Cardiac fibroblast (primary cell): ENCODE measurements at regions not wholly inside any gene's neighbourhood (a gene's known extent, or its start where the extent isn't known, plus 50 kb on each side); places are given as distances from the start of the nearest gene placed in this dataset.
"Not testable (repeated sequence)": the region's sequence is repeated elsewhere in the genome, so short reads cannot be mapped to it uniquely, and the experiment has no call there.

ENCODE experiments used
- DNase-seq, 2 donors: peaks; one replicate each; pipeline versions ENCODE4 v3.0.0 to v3.0.0-alpha.2; 2010; ENCODE audit warnings: low read depth in 2 of 2
- H3K4me3 ChIP-seq, 2 donors: replicated peaks in 1 of 2; 1 replicate in 1 of 2; 2 replicates in 1 of 2; pipeline ENCODE4 v1.5.1; 2011; ENCODE audit warnings: low read depth in 2 of 2, low read length in 2 of 2, mild to moderate bottlenecking in 2 of 2, moderate library complexity in 1 of 2
- CTCF ChIP-seq: IDR thresholded peaks from one replicate; pipeline ENCODE4 v1.5.1; 2011; ENCODE audit warnings: low read depth, mild to moderate bottlenecking, low read length, inconsistent platforms

DNA sequence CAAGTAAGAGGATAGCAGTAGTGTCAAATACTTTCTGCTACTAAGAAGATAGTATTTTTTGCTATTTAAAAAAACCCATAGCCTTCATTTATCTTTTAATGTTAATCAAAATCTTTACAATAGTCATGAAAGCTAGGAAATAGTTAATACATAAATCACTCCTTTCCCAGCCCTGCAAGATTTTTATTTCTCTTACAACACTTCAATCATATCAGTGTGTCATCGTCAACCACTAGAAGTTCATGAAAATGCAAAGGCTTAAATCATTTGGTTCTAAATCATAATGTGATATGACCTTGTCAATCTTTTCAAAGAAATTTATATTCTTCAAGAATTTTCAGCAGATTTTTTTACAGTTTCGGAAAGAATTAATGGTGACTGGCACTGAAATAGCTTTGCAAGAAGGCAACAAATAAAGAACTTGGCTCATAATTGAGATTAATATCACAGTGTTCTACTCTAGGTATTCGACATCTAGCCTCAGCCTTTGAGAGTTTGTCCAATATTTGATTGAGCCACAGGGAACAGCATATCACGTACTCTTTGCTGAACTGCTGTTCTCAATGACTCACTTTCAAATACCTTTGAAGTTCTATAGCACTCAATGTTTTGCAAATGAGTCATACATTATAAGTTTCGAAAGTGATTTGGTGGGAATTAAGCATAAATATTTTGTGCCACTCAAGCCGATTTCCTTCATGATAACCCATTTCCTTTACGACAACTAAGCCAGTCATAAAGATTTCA lies 384.0 kb upstream of the FOXG1 start:
- no peak overlapping the region for H3K4me3 ChIP-seq
- DNase-seq: peak; percentile 69 to 87
- no peak for TF ChIP-seq CTCF

- no peak overlapping the region for H3K4me3 ChIP-seq
- no peak for TF ChIP-seq CTCF
- DNase-seq: peak in 1 of 2 donors; percentile 56
These were observed 368.1 kb upstream of the FOXG1 start for GRCh38 chr14:28398506-28398905.

- DNase-seq, H3K4me3 ChIP-seq: not testable (repeated sequence)
These were observed 364.9 kb upstream of the FOXG1 start for GRCh38 chr14:28401705-28402104.

- TF ChIP-seq CTCF: no peak
- H3K4me3 ChIP-seq: no peak overlapping the region
- peak; percentile 23 to 29 for DNase-seq
These were observed 360.4 kb upstream of the FOXG1 start for GRCh38 chr14:28406196-28406595.

DNA sequence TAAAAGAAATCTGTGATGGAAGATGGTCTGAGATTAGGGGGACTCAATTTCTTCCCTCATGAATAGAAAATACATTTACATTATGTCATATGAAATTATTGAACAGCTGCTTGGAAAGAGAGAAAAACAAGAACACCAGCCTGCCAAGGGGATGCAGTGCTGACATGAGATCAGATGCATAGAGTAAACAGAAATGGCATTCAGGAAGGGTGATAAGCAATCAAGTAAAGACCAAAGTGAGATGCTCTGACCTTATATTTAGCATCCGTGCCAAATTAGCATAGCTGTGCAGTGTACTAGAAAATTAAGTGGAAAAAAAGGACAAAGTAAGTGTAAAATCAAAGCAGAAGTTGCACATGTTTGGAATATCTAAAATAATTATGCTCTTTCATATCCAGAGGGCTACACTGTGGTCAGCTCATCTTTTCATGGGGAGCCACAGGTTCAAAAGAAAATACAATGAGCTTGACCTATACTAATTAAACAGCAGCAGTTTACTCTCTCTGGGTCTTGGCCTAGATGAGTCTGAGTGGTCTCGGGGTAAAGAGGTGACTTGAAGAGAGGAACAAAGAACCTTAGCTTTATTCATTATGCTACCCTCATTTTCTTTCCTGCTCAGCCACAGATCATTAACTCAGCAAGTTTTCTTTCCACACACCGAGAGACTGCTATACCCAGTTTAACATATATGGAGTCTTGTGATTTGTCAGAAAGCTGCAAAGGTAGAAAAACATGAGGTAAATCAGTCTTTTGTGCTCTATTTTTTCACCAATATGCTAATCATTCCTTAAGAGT lies 359.4 kb upstream of the FOXG1 start:
- H3K4me3 ChIP-seq: no peak overlapping the region
- no peak for TF ChIP-seq CTCF
- no peak for DNase-seq

DNA sequence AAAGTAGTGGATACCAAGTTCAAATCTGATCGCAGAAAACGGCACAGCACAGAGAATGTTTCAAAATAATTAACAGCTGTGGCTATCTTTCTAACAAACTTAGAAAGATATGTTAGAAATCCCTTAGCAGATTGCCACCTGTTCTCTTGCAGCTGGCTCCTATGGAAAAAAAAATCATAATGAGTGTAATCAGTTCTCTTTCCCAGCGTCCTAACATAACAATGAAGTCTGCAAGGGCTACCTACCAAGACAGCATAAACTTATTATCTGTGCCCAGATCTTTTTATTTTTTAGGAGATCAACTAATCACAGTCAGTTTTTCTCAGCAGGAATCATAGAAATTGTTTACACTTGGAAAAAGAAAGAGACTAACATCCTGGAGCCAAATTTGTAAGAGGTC lies 358.6 kb upstream of the FOXG1 start:
- no peak for DNase-seq
- no peak for TF ChIP-seq CTCF
- no peak overlapping the region for H3K4me3 ChIP-seq

GRCh38 chr14:28412077-28412476 lies 354.5 kb upstream of the FOXG1 start:
- DNase-seq: peak; percentile 28 to 36
- no peak for TF ChIP-seq CTCF

More at GRCh38 chr14:28412077-28412476, 354.5 kb upstream of the FOXG1 start:
- H3K4me3 ChIP-seq: no peak overlapping the region
